ENCODE measurements at regions not wholly inside any gene's neighbourhood (a gene's known extent, or its start where the extent isn't known, plus 50 kb on each side); places are given as distances from the start of the nearest gene placed in this dataset.

DNA sequence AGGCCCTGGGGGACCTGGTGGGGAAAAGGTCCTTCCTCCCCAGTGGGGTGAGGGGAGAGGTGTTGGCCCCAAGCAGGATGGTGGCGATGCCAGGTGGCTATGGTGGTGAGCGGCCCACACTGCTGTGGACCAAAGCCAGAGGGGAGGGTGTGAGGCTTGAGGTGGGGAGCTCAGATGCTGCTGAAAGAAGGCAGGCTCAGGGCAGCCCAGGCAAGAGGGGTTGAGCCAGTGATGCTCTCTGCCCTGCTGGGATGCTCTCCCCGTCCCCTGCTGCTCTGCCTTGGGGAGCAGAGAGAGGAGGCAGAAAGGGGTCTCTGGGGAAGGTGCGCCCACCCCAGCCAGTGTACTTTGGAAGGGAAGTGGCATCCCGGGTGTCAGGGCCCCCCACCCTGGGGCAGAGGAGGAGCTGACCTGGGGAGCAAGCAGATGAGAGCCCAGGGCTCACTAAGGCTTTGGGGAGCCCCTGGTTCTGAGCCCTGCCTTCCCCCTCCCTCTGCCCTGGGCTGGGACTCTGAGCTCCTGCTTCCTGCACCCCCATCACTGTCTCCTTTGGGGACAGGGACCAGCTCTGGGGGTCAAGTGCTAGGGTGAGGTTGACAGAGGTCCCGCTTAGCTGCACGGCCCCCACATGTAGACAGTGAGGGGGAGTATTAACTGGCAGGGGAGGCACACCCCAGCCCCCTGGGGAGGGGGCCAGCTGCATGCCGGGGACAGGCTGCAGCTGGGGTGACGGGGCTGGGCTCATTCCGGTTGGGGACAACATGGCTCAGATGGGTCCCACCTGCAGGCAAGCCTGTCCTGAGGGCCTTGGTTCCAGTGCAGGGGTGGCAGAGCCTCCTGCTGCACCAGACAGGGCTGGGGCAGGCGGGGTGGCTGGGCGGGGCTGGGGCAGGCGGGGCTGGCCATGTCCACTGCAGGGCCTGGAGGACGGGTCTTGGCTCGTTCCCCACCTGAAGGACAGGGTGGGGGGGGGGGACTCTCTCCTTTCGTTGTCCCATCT is 124.4 kb downstream of the KIF26A start:
- no peaks in the 10 kb centered on the region for H3K9me3 ChIP-seq (replicated peaks; ENCODE audit: control insufficient read depth, insufficient read depth, low read depth, low read length)
- in situ Hi-C loops (cut with MboI): no loop called here
- ChIA-PET POLR2A (interaction anchor here (0.6 kb wide), 1 partner anchor 949 kb away, joined by 3 read pairs; no protein-coding TSS in a partner anchor), CTCF (ENCODE audit: low intra/inter-chr PET ratio) (no interaction called here)
- H2AFZ ChIP-seq (ENCODE audit: low read depth, low read length): no peak overlapping the region
- TF ChIP-seq KLF16 (IDR thresholded peaks at IDR 0.05): no peak
- no peak for TF ChIP-seq HDAC1 (IDR thresholded peaks at IDR 0.05)
- no peak for TF ChIP-seq NRF1 (conservative IDR thresholded peaks at IDR 0.05 in 1 of 2, IDR thresholded peaks at IDR 0.05 in 1 of 2)
- no peak for TF ChIP-seq BRD4 (IDR thresholded peaks at IDR 0.05)
- TF ChIP-seq ZNF316 (IDR thresholded peaks at IDR 0.05): no peak
- TF ChIP-seq TRIM24 (IDR thresholded peaks at IDR 0.05): no peak
- no peak for TF ChIP-seq CBFB (CRISPR knock-in tag; IDR thresholded peaks at IDR 0.05)
- TF ChIP-seq SMAD1 (IDR thresholded peaks at IDR 0.05; ENCODE audit: low read depth, low read length, partially characterized antibody): no peak
- no peak for TF ChIP-seq KDM1A (IDR thresholded peaks at IDR 0.05)
- no peak for TF ChIP-seq NUFIP1 (IDR thresholded peaks at IDR 0.05; ENCODE audit: partially characterized antibody)
- no peak for TF ChIP-seq DDX20 (tag; IDR thresholded peaks at IDR 0.05; ENCODE audit: low read depth)
- no peak for TF ChIP-seq PTBP1 (IDR thresholded peaks at IDR 0.05; ENCODE audit: low read depth, low read length)
- no peak for TF ChIP-seq ZNF23 (CRISPR knock-in tag; IDR thresholded peaks at IDR 0.05)
- TF ChIP-seq HNRNPLL (IDR thresholded peaks at IDR 0.05; ENCODE audit: low read depth, low read length, poor library complexity, severe bottlenecking): no peak
- TF ChIP-seq CBX1 (IDR thresholded peaks at IDR 0.05; ENCODE audit: low read depth): no peak
- no peak for TF ChIP-seq EP300 (IDR thresholded peaks at IDR 0.05; ENCODE audit: low read length)
- TF ChIP-seq CC2D1A (IDR thresholded peaks at IDR 0.05): no peak
- TF ChIP-seq PCBP1 (IDR thresholded peaks at IDR 0.05; ENCODE audit: low read depth, low read length, poor library complexity, severe bottlenecking): no peak
- no peak overlapping the region for H3K27ac ChIP-seq (ENCODE audit: extremely low read depth, low read depth, low read length)
- FAIRE-seq (no peak), ATAC-seq (no peak), DNase-seq (ENCODE audit: extremely low read depth in 1 of 4, low spot score in 3 of 4) (no peak)
- no peaks in the 10 kb centered on the region for H3K9me1 ChIP-seq (ENCODE audit: control insufficient read depth, insufficient read depth, low read length)
- no peaks in the 10 kb centered on the region; a peak in 1 of 5 replicates for H3K4me1 ChIP-seq (replicated peaks in 1 of 2; ENCODE audit: control insufficient read depth in 2 of 2, insufficient read depth in 2 of 2, low read length in 2 of 2)
- no peaks in the 10 kb centered on the region for H4K20me1 ChIP-seq (replicated peaks; ENCODE audit: control insufficient read depth, insufficient read depth, low read length)
- H3K4me3 ChIP-seq: no peak overlapping the region
- BruUV-seq (replicated peaks): no TSS peak
- no peak overlapping the region for H3K9ac ChIP-seq (ENCODE audit: insufficient read depth in 1 of 2, low read depth in 2 of 2, low read length in 2 of 2)
- H3K27me3 ChIP-seq (ENCODE audit: control insufficient read depth in 2 of 2, insufficient read depth in 2 of 2, low read length in 2 of 2): no peaks in the 10 kb centered on the region; a peak in 1 of 5 replicates
- WGBS (ENCODE audit: insufficient coverage, low coverage, missing lambda C conversion rate): 0% methylated on average over 5 of the region's 16 CpGs
- no peak overlapping the region for H3K4me2 ChIP-seq (ENCODE audit: insufficient read depth, low read length)
- no peaks in the 10 kb centered on the region for H3K36me3 ChIP-seq (ENCODE audit: control insufficient read depth, insufficient read depth, low read length)
- no peaks in the 10 kb centered on the region for H3K79me2 ChIP-seq (ENCODE audit: control insufficient read depth, insufficient read depth, low read length)
- intact Hi-C loops (cut with micrococcal nuclease): no loop called here

Data from K562 (cell line).